ENCODE measurements at regions not wholly inside any gene's neighbourhood (a gene's known extent, or its start where the extent isn't known, plus 50 kb on each side); places are given as distances from the start of the nearest gene placed in this dataset.

- no peak for DNase-seq
These were observed 222.1 kb downstream of the ARHGAP12 start for GRCh38 chr10:31706464-31707092.

GRCh38 chr10:31705136-31705535 lies 223.5 kb downstream of the ARHGAP12 start:
- intact Hi-C loops (cut with DNase I) = no loop called here
- no peak for TF ChIP-seq CTCF (IDR thresholded peaks at IDR 0.05)
- Histone ChIP-seq H3K4me1 (peaks cover 72% of the 10 kb centered on the region), H3K27ac (peak overlapping the region; percentile 86), H3K9me3 (peaks cover under 1% of the 10 kb centered on the region), H3K4me3 (no peak overlapping the region), H3K27me3 (ENCODE audit: low read depth) (no peaks in the 10 kb centered on the region), H3K36me3 (no peaks in the 10 kb centered on the region)
- no peak for ATAC-seq
- DNase-seq = no peak

More at GRCh38 chr10:31706464-31707092, 222.1 kb downstream of the ARHGAP12 start:
- Histone ChIP-seq H3K36me3 (no peaks in the 10 kb centered on the region), H3K27me3 (ENCODE audit: low read depth) (no peaks in the 10 kb centered on the region), H3K4me1 (peaks cover 57% of the 10 kb centered on the region), H3K4me3 (peak overlapping the region; percentile 30), H3K9me3 (peaks cover 11% of the 10 kb centered on the region), H3K27ac (peak overlapping the region; percentile 86)
- no peak for ATAC-seq
- intact Hi-C loops (cut with DNase I) = no loop called here
- no peak for TF ChIP-seq CTCF (IDR thresholded peaks at IDR 0.05)

GRCh38 chr10:31704195-31704594 lies 224.4 kb downstream of the ARHGAP12 start:
- Histone ChIP-seq H3K27ac (no peak overlapping the region), H3K4me3 (no peak overlapping the region), H3K4me1 (peaks cover 76% of the 10 kb centered on the region), H3K27me3 (ENCODE audit: low read depth) (no peaks in the 10 kb centered on the region), H3K9me3 (no peaks in the 10 kb centered on the region), H3K36me3 (no peaks in the 10 kb centered on the region)
- intact Hi-C loops (cut with DNase I) = no loop called here
- ATAC-seq = no peak
- no peak for TF ChIP-seq CTCF (IDR thresholded peaks at IDR 0.05)
- no peak for DNase-seq

GRCh38 chr10:31702954-31703353 lies 225.7 kb downstream of the ARHGAP12 start:
- no peak overlapping the region for H3K4me3 ChIP-seq
- H3K27me3 ChIP-seq (ENCODE audit: low read depth) = no peaks in the 10 kb centered on the region
- DNase-seq = no peak
- H3K4me1 ChIP-seq = peaks cover 76% of the 10 kb centered on the region
- intact Hi-C loops (cut with DNase I) = no loop called here
- no peaks in the 10 kb centered on the region for H3K36me3 ChIP-seq
- H3K27ac ChIP-seq = no peak overlapping the region
- no peaks in the 10 kb centered on the region for H3K9me3 ChIP-seq
- no peak for TF ChIP-seq CTCF (IDR thresholded peaks at IDR 0.05)
- no peak for ATAC-seq

GRCh38 chr10:31702005-31702404 lies 226.6 kb downstream of the ARHGAP12 start:
- TF ChIP-seq CTCF (IDR thresholded peaks at IDR 0.05) = no peak
- Histone ChIP-seq H3K27ac (peak overlapping the region; percentile 94), H3K4me3 (no peak overlapping the region), H3K9me3 (no peaks in the 10 kb centered on the region), H3K4me1 (peaks cover 76% of the 10 kb centered on the region), H3K36me3 (no peaks in the 10 kb centered on the region), H3K27me3 (ENCODE audit: low read depth) (no peaks in the 10 kb centered on the region)
- no peak for ATAC-seq
- no peak for DNase-seq
- intact Hi-C loops (cut with DNase I) = no loop called here
